ENCODE measurements at regions not wholly inside any gene's neighbourhood (a gene's known extent, or its start where the extent isn't known, plus 50 kb on each side); places are given as distances from the start of the nearest gene placed in this dataset.
"Not testable (repeated sequence)": the region's sequence is repeated elsewhere in the genome, so short reads cannot be mapped to it uniquely, and the experiment has no call there.

DNA sequence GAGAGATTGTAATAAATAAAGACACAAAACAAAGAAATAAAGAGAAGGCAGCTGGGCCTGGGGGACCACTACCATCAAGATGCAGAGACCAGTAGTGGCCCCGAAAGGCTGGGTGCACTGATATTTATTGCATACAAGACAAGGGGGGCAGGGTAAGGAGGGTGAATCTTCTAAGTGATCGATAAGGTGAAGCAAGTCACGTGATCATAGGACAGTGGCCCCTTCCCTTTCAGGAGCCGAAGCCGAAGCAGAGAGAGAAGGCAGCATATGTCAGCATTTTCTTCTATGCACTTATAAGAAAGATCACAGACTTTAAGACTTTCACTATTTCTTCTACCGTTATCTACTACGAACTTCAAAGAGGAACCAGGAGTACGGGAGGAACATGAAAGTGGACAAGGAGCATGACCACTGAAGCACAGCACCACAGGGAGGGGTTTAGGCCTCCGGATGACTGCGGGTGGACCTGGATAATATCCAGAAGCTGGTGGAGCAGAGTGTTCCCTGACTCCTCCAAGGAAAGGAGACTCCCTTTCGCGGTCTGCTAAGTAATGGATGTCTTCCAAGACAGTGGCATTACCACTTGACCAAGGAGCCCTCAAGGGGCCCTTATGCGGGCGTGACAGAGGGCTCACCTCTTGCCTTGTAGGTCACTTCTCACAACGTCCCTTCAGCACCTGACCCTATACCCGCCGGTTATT is 126.4 kb downstream of the RBM46 start:
- H3K27me3 ChIP-seq: not testable (repeated sequence)

GRCh38 chr4:154908168-154908567 is 127.1 kb downstream of the RBM46 start:
- no peaks in the 10 kb centered on the region for H3K27me3 ChIP-seq
- no peaks in the 10 kb centered on the region for H3K9me3 ChIP-seq
- TF ChIP-seq CTCF (IDR thresholded peaks at IDR 0.05) (no peak), POLR2A (IDR thresholded peaks at IDR 0.05) (no peak)
- no peak overlapping the region for H3K4me3 ChIP-seq
- no peak overlapping the region for H3K27ac ChIP-seq
- intact Hi-C loops (cut with DNase I; ENCODE audit: low total_unique reads): no loop called here
- H3K4me1 ChIP-seq: no peaks in the 10 kb centered on the region
- H3K36me3 ChIP-seq: no peaks in the 10 kb centered on the region
- no peak for DNase-seq

More for the DNA sequence above, 126.4 kb downstream of the RBM46 start:
- DNase-seq; H3K4me1 ChIP-seq; H3K9me3 ChIP-seq; H3K36me3 ChIP-seq; H3K27ac ChIP-seq; intact Hi-C loops (cut with DNase I; ENCODE audit: low total_unique reads); H3K4me3 ChIP-seq: not testable (repeated sequence)

GRCh38 chr4:154911097-154911496 is 130.0 kb downstream of the RBM46 start:
- no peak for TF ChIP-seq CTCF (IDR thresholded peaks at IDR 0.05)
- no peak for TF ChIP-seq POLR2A (IDR thresholded peaks at IDR 0.05)
- no peaks in the 10 kb centered on the region for H3K27me3 ChIP-seq
- no peaks in the 10 kb centered on the region for H3K4me1 ChIP-seq
- intact Hi-C loops (cut with DNase I; ENCODE audit: low total_unique reads): no loop called here
- no peaks in the 10 kb centered on the region for H3K36me3 ChIP-seq
- no peaks in the 10 kb centered on the region for H3K9me3 ChIP-seq
- DNase-seq: no peak
- no peak overlapping the region for H3K4me3 ChIP-seq
- H3K27ac ChIP-seq: no peak overlapping the region

- no peaks in the 10 kb centered on the region for H3K36me3 ChIP-seq
These were observed 130.6 kb downstream of the RBM46 start for GRCh38 chr4:154911608-154912098.

DNA sequence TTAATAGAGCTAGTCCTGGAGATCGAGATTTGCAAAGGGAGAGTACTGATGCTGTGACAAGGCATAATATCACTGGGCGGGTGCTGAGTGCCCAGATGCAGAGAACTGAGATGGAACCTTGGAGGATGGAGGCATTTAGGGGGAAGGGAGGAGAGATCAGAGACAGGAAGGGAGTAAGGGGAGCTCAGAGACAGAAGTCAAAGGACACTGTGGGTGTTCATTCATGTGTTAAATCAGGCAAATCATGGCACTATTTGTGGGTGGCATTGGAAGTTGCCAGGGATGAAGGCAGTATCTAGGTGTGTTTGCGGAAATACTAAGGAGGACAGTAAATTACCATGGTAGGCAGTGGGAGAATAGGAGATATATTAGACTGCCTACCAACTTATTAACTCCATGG is 135.0 kb downstream of the RBM46 start:
- intact Hi-C loops (cut with DNase I; ENCODE audit: low total_unique reads): no loop called here
- no peak for TF ChIP-seq CTCF (IDR thresholded peaks at IDR 0.05)
- no peak for TF ChIP-seq POLR2A (IDR thresholded peaks at IDR 0.05)
- H3K27me3 ChIP-seq: no peaks in the 10 kb centered on the region
- no peak overlapping the region for H3K27ac ChIP-seq
- H3K9me3 ChIP-seq: no peaks in the 10 kb centered on the region
- no peak overlapping the region for H3K4me3 ChIP-seq
- DNase-seq: no peak
- no peaks in the 10 kb centered on the region for H3K36me3 ChIP-seq
- H3K4me1 ChIP-seq: no peaks in the 10 kb centered on the region

More at GRCh38 chr4:154911608-154912098, 130.6 kb downstream of the RBM46 start:
- Histone ChIP-seq H3K27ac (no peak overlapping the region), H3K4me1 (no peaks in the 10 kb centered on the region), H3K27me3 (no peaks in the 10 kb centered on the region), H3K9me3 (no peaks in the 10 kb centered on the region), H3K4me3 (no peak overlapping the region)
- DNase-seq: no peak
- intact Hi-C loops (cut with DNase I; ENCODE audit: low total_unique reads): no loop called here
- TF ChIP-seq CTCF (IDR thresholded peaks at IDR 0.05): no peak
- no peak for TF ChIP-seq POLR2A (IDR thresholded peaks at IDR 0.05)

Measured in uterus (tissue), 3 donors.